Transverse colon (tissue), 4 donors: ENCODE measurements at regions not wholly inside any gene's neighbourhood (a gene's known extent, or its start where the extent isn't known, plus 50 kb on each side); places are given as distances from the start of the nearest gene placed in this dataset.

Experiments
- POLR2A ChIP-seq: fragments of 450-650 bp; IDR thresholded peaks from one replicate; pipeline ENCODE4 v1.6.1; 2016; ENCODE audit warnings: antibody characterized with exemption, mild to moderate bottlenecking, moderate library complexity
- POLR2AphosphoS5 ChIP-seq, 3 donors: sonication (generic); formaldehyde crosslinking; IDR thresholded peaks; one replicate each; pipeline ENCODE4 v1.6.1; 2016; ENCODE audit warnings: antibody characterized with exemption in 3 of 3
- TF ChIP-seq, protein P1 (sequence below), 5 experiments: fragments of 200-600 bp in 3 of 5; fragments of 450-650 bp in 2 of 5; sonication (generic) in 3 of 5; IDR thresholded peaks; 1 replicate in 2 of 5; 2 replicates in 3 of 5; pipeline ENCODE4 v1.5.1; 2016 to 2017; ENCODE audit warnings: antibody characterized with exemption in 5 of 5, inconsistent platforms in 3 of 5, mild to moderate bottlenecking in 2 of 5, moderate library complexity in 1 of 5

DNA sequence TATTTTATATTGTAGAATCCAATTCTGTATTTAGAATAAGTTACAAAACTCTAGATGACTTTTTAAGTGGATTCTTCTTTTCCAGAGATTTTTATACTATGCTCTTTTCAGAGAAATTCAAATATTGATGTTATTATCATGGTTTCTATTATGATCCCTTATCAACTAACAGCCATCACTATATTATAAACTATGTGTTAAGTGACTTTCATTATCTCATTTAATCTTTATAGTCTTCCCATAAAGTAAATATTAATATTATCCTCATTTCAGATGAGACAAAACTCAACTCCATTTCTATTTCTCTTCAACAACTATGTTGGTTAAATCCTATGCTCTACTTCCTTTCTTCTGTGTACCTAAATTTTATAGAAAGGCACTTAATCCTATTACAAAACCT is 132.6 kb downstream of the ANKRD50 start:
- TF ChIP-seq POLR2A (no peak), POLR2AphosphoS5 (IDR thresholded peaks at IDR 0.05) (no peak)
- TF ChIP-seq, protein P1, sequence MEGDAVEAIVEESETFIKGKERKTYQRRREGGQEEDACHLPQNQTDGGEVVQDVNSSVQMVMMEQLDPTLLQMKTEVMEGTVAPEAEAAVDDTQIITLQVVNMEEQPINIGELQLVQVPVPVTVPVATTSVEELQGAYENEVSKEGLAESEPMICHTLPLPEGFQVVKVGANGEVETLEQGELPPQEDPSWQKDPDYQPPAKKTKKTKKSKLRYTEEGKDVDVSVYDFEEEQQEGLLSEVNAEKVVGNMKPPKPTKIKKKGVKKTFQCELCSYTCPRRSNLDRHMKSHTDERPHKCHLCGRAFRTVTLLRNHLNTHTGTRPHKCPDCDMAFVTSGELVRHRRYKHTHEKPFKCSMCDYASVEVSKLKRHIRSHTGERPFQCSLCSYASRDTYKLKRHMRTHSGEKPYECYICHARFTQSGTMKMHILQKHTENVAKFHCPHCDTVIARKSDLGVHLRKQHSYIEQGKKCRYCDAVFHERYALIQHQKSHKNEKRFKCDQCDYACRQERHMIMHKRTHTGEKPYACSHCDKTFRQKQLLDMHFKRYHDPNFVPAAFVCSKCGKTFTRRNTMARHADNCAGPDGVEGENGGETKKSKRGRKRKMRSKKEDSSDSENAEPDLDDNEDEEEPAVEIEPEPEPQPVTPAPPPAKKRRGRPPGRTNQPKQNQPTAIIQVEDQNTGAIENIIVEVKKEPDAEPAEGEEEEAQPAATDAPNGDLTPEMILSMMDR (IDR thresholded peaks at IDR 0.05), result no peak
